ENCODE measurements at regions not wholly inside any gene's neighbourhood (a gene's known extent, or its start where the extent isn't known, plus 50 kb on each side); places are given as distances from the start of the nearest gene placed in this dataset.
A peak's percentile ranks its signal among the peaks of the same experiment; 100 is the strongest.

GRCh38 chr3:17967953-17968607 lies 225.6 kb upstream of the TBC1D5 start:
- no CpG with 5 or more reads among the region's 2 CpGs for WGBS (ENCODE audit: extremely low coverage, insufficient read length, low lambda C conversion rate)
- Histone ChIP-seq H3K18ac (ENCODE audit: insufficient read length, low read depth, low read length) (no peak overlapping the region), H2BK15ac (ENCODE audit: low read depth, low read length) (no peak overlapping the region), H4K20me1 (ENCODE audit: control insufficient read depth, insufficient read depth, insufficient read length) (no peaks in the 10 kb centered on the region), H3K27ac (ENCODE audit: insufficient read length, low read depth, low read length) (no peak overlapping the region), H3K4me1 (ENCODE audit: insufficient read depth, low read length) (no peaks in the 10 kb centered on the region; the same call in 1 of the 2 replicates), H3T11ph (ENCODE audit: low read length) (no peak overlapping the region), H4K5ac (ENCODE audit: insufficient read length, low read depth, low read length) (no peak overlapping the region), H2BK120ac (ENCODE audit: low read depth, low read length, poor library complexity, severe bottlenecking) (no peak overlapping the region), H4K8ac (replicated peaks; ENCODE audit: insufficient read length, low read depth, low read length) (no peak overlapping the region), H3K79me2 (ENCODE audit: insufficient read depth, low read length) (no peaks in the 10 kb centered on the region; the same call in 1 of the 2 replicates), H3K4me2 (ENCODE audit: insufficient read depth, insufficient read length, low read length) (no peak overlapping the region), H3K56ac (ENCODE audit: insufficient read length, low read depth, low read length) (no peak overlapping the region), H3K9me3 (ENCODE audit: control insufficient read depth, low read depth, low read length) (no peaks in the 10 kb centered on the region), H2BK12ac (ENCODE audit: insufficient read length, low read depth, low read length) (no peak overlapping the region), H2AK5ac (ENCODE audit: insufficient read length, low read length) (no peak overlapping the region), H2BK5ac (ENCODE audit: insufficient read length, low read length) (no peak overlapping the region), H4K91ac (ENCODE audit: insufficient read length, low read depth, low read length) (no peak overlapping the region), H2AFZ (ENCODE audit: low read length) (no peak overlapping the region), H3K23me2 (ENCODE audit: insufficient read length, low read depth, low read length, poor library complexity, severe bottlenecking) (no peaks in the 10 kb centered on the region), H2BK20ac (ENCODE audit: low read depth, low read length, poor library complexity, severe bottlenecking) (no peak overlapping the region), H3K79me1 (ENCODE audit: insufficient read depth, low read depth, low read length, poor library complexity, severe bottlenecking) (peaks cover 2% of the 10 kb centered on the region), H3K27me3 (ENCODE audit: insufficient read depth, low read length) (no peaks in the 10 kb centered on the region), H3K14ac (ENCODE audit: insufficient read depth, low read length) (no peak overlapping the region), H3K23ac (ENCODE audit: insufficient read length, low read depth, low read length) (no peak overlapping the region), H3K4ac (ENCODE audit: low read depth, low read length) (no peak overlapping the region), H3K9ac (ENCODE audit: extremely low read depth, insufficient read length, low read length) (no peak overlapping the region)
- Mint-ChIP-seq H3K4me1 (peaks cover 16% of the 10 kb centered on the region in 2 experiments), H3K27me3 (ENCODE audit: low read depth) (no peaks in the 10 kb centered on the region), H3K9me3 (no peaks in the 10 kb centered on the region), H3K27ac (peak overlapping the region in 1 of 3 experiments; percentile 85; a peak in 1 of 7 replicates), H3K4me3 (no peak overlapping the region), H3K36me3 (ENCODE audit: insufficient read depth in 1 of 3, low read depth in 3 of 3) (no peaks in the 10 kb centered on the region)
- no peak for TF ChIP-seq CTCF (conservative IDR thresholded peaks at IDR 0.05)
- no peak for DNase-seq
